GM12875 (cell line): ENCODE measurements at regions not wholly inside any gene's neighbourhood (a gene's known extent, or its start where the extent isn't known, plus 50 kb on each side); places are given as distances from the start of the nearest gene placed in this dataset.

Source experiments
- H3K4me3 ChIP-seq: one replicate; pipeline ENCODE4 v1.5.1; 2011; ENCODE audit warnings: low read depth, low read length, control low read depth
- TF ChIP-seq, protein P1 (sequence below): IDR thresholded peaks from 2 replicates; pipeline ENCODE4 v1.5.1; 2011; ENCODE audit warnings: low read depth, mild to moderate bottlenecking, control low read depth, inconsistent platforms, low read length, moderate library complexity, borderline replicate concordance; ENCODE audit not compliant: insufficient read depth

DNA sequence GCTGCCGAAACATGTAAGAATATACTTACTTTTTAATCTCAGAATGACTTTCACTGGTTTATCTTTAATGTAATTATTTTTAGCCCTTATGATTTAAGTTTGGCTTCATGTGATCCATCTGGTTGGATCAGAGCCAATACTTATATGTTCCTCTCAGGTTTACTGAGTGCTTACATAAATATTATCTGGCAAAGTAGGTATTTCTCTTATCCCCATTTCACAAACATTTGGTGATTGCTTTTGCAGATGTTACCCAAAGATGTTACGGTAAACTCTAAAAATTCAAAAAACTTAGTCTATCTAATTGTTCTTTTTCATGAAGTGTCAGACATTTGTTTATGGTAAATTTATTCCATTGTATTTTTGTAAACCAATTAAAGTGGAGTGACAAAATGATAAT is 115.0 kb upstream of the TLL1 start:
- no peak overlapping the region for H3K4me3 ChIP-seq
- TF ChIP-seq, protein P1, sequence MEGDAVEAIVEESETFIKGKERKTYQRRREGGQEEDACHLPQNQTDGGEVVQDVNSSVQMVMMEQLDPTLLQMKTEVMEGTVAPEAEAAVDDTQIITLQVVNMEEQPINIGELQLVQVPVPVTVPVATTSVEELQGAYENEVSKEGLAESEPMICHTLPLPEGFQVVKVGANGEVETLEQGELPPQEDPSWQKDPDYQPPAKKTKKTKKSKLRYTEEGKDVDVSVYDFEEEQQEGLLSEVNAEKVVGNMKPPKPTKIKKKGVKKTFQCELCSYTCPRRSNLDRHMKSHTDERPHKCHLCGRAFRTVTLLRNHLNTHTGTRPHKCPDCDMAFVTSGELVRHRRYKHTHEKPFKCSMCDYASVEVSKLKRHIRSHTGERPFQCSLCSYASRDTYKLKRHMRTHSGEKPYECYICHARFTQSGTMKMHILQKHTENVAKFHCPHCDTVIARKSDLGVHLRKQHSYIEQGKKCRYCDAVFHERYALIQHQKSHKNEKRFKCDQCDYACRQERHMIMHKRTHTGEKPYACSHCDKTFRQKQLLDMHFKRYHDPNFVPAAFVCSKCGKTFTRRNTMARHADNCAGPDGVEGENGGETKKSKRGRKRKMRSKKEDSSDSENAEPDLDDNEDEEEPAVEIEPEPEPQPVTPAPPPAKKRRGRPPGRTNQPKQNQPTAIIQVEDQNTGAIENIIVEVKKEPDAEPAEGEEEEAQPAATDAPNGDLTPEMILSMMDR, result no peak

DNA sequence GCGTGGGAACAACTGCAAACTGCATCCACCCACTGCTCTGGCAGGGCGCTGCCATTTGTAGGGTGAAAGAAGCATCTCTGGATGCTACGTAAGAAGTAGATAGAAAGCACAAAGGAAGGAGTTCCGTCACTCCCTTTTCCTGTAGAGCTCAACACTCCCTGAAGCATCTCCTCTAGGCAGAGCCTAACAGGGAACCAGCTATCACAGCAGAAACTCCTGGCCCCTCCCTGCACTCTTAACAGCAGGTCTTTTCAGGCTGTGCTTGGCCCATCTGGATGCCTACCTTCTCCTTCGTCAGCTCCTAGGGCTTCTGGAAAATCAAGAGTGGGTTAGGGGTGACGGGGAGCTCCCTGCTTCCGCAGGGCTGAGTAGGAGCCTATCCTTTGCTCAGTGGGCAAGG is 112.9 kb upstream of the TLL1 start:
- no peak overlapping the region for H3K4me3 ChIP-seq
- TF ChIP-seq, protein P1, result no peak

DNA sequence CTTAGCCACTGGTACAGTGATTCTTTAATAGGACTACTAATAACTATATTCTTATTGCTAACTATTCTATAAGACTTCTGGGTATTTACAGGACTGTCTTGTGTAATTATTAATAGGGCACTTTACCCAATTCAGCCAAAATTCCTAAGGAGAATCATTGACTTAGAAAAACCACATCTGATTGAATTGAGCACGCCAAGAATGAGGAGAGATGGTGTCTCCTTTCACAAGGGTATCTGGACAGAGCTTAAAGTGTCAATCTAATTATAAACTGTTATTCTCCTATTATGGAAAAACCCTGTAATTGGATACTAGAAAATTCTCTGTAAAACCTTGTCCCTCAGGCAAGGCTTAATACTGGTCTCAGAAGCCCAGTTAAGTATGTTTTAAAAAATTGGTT is 111.1 kb upstream of the TLL1 start:
- no peak overlapping the region for H3K4me3 ChIP-seq
- TF ChIP-seq, protein P1, result no peak

DNA sequence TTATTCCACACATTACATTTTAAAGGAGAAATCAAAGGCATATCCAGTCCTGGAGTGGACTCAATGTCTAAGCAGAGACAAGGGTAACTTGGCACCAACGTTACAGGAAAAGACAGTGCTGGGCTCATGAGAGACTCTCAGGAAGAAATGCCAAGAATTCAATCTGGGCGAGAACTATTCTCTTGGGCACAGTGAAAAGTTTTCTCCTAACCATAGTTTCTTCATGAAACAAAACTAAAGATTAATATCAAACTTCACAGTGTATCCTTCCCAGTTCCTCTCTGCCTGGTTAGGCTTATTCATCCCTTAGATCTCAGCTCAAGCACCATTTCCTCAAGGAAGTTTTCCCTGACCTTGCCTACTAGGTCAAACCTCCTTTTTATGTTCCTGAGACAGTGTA is 109.4 kb upstream of the TLL1 start:
- H3K4me3 ChIP-seq, result no peak overlapping the region
- TF ChIP-seq, protein P1, result no peak

DNA sequence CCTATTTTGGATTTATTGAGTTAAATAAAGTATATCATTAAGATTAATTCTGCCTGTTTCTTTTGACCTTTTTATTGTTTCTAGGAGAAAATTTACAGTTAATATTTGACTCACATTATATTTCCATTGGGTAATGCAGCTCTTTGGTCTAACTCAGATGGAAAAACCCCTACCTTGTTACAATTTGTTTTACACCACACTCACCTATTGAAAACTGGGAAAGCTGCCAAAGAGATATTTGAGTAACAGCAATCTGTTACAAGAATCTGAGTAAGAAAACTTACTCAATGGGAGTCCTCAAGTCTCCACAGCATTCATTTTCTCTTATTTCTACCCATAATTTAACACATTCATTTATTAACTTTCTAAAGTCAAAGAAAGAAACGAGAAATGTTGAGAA is 108.0 kb upstream of the TLL1 start:
- no peak overlapping the region for H3K4me3 ChIP-seq
- TF ChIP-seq, protein P1, result no peak

DNA sequence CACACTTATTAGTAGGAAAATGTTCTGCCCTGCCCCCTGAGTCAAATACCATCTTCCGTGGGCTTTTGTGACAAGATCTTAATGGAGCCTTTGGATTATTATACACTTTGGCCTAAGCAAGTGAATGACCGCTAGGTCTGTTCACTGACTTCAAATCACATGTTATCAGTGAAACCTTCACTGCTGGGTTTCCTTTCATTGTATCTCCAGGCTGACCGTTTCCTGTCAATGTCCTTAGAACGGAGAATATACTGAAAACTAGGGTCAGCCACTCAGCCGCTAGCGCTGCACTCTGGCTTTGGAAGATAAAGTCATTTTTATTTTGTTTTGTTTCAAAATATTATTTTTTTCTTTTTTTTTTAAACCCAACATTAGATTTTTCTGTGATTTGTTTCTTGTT is 107.0 kb upstream of the TLL1 start:
- no peak overlapping the region for H3K4me3 ChIP-seq
- TF ChIP-seq, protein P1, result no peak

DNA sequence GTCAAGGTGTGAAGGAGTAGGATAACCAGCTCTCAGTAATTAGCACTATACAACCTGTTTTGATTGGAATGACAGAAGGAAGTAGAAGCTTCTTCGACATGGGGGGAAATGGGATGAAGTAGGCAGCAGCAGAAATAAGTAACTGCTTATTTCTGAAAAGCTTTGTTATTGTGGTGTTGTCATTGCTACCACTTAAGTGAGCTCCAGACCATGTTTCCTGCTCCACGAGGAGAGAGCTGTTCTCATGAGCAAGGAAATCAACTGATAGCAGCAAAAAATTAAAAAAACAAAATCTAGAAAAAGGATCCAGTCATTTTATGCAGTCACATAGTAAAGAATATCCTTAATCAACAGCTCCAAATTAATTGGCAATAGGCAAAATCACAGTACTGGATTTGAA is 106.1 kb upstream of the TLL1 start:
- TF ChIP-seq, protein P1, result no peak
- no peak overlapping the region for H3K4me3 ChIP-seq
